IPS-20b (cell line): ENCODE measurements at regions not wholly inside any gene's neighbourhood (a gene's known extent, or its start where the extent isn't known, plus 50 kb on each side); places are given as distances from the start of the nearest gene placed in this dataset.

Experiments
- H3K27ac ChIP-seq: one replicate; pipeline ENCODE4 v1.5.1; 2013; ENCODE audit warnings: low read length
- H3K27me3 ChIP-seq: 2 replicates; pipeline ENCODE4 v1.6.1; 2013; ENCODE audit warnings: mild to moderate bottlenecking, low read length, inconsistent platforms; ENCODE audit not compliant: insufficient read depth
- H3K36me3 ChIP-seq: 2 replicates; pipeline ENCODE4 v1.6.1; 2013; ENCODE audit warnings: low read depth, mild to moderate bottlenecking, inconsistent platforms, low read length, moderate library complexity; ENCODE audit not compliant: insufficient read depth
- H3K4me1 ChIP-seq: 2 replicates; pipeline ENCODE4 v1.6.1; 2013; ENCODE audit warnings: mild to moderate bottlenecking, control low read depth, inconsistent platforms, low read length, moderate library complexity; ENCODE audit not compliant: insufficient read depth
- H3K4me3 ChIP-seq: 2 replicates; pipeline ENCODE4 v1.5.1; 2013; ENCODE audit warnings: mild to moderate bottlenecking, low read length, inconsistent platforms
- H3K9ac ChIP-seq: 2 replicates; pipeline ENCODE4 v1.6.1; 2013; ENCODE audit warnings: low read depth, mild to moderate bottlenecking, inconsistent platforms, low read length, moderate library complexity
- H3K9me3 ChIP-seq: 2 replicates; pipeline ENCODE4 v1.6.1; 2013; ENCODE audit warnings: mild to moderate bottlenecking, low read depth, low read length, inconsistent platforms; ENCODE audit not compliant: insufficient read depth

- Histone ChIP-seq H3K4me1 (peaks cover 8% of the 10 kb centered on the region), H3K9me3 (no peaks in the 10 kb centered on the region), H3K9ac (no peak overlapping the region), H3K27me3 (no peaks in the 10 kb centered on the region), H3K27ac (no peak overlapping the region), H3K4me3 (no peak overlapping the region), H3K36me3 (no peaks in the 10 kb centered on the region)
Measured at GRCh38 chr1:189904509-189904908, 573.2 kb downstream of the BRINP3 start.

- Histone ChIP-seq H3K4me3 (no peak overlapping the region), H3K36me3 (no peaks in the 10 kb centered on the region), H3K9ac (no peak overlapping the region), H3K27me3 (no peaks in the 10 kb centered on the region), H3K4me1 (no peaks in the 10 kb centered on the region), H3K27ac (no peak overlapping the region), H3K9me3 (no peaks in the 10 kb centered on the region)
Measured at GRCh38 chr1:189908113-189908512, 569.6 kb downstream of the BRINP3 start.

DNA sequence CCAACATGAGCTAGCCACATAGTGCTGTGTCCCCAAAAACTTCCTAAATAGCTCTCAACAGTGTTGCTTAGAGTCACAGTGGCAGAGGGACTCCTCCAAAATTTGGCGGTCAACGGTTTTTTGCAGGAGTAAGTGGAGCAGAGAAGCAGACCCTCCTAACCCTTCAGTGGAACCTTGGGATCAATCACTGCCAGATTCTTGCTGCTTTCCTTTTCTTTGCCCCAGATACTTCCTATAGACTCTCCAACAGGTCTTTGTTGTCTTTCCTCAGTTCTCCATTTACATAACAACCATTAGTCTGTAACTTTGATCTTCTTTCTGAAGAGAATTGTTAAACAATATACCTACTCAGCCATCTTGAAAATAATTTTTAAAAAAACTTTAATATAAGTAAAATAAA is 556.1 kb downstream of the BRINP3 start:
- H3K27me3 ChIP-seq: no peaks in the 10 kb centered on the region
- H3K27ac ChIP-seq: no peak overlapping the region
- peaks cover 3% of the 10 kb centered on the region; the same call in 1 of the 2 replicates for H3K4me1 ChIP-seq
- H3K4me3 ChIP-seq: no peak overlapping the region
- H3K36me3 ChIP-seq: no peaks in the 10 kb centered on the region
- peaks cover 8% of the 10 kb centered on the region for H3K9me3 ChIP-seq
- H3K9ac ChIP-seq: no peak overlapping the region

DNA sequence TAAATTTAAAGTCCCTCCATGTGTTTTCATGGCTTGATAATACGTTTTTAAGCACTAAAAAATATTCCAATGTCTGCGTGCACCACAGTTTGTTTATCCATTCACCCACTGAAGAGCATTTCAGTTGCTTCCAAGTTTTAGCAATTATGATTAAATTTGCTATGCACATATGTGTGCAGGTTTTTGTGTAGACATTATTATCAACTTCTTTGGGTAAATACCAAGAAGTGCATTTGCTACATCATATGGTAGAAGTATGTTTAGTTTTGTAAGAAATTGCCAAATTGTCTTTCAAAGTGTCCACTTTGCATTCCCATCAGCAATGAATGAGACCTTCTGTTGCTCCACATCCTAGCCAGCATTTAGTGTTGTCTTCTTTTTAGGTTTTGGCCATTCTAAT is 550.0 kb downstream of the BRINP3 start:
- peaks cover 8% of the 10 kb centered on the region for H3K9me3 ChIP-seq
- no peaks in the 10 kb centered on the region for H3K36me3 ChIP-seq
- no peak overlapping the region for H3K27ac ChIP-seq
- H3K27me3 ChIP-seq: no peaks in the 10 kb centered on the region
- H3K4me3 ChIP-seq: no peak overlapping the region
- H3K9ac ChIP-seq: no peak overlapping the region
- no peaks in the 10 kb centered on the region; the same call in 1 of the 2 replicates for H3K4me1 ChIP-seq

GRCh38 chr1:189929501-189930099 is 548.1 kb downstream of the BRINP3 start:
- Histone ChIP-seq H3K4me3 (no peak overlapping the region), H3K27ac (no peak overlapping the region), H3K9ac (no peak overlapping the region), H3K4me1 (no peaks in the 10 kb centered on the region; the same call in 1 of the 2 replicates), H3K36me3 (no peaks in the 10 kb centered on the region), H3K9me3 (peaks cover 5% of the 10 kb centered on the region), H3K27me3 (no peaks in the 10 kb centered on the region)

GRCh38 chr1:189936861-189937260 is 540.8 kb downstream of the BRINP3 start:
- no peaks in the 10 kb centered on the region for H3K27me3 ChIP-seq
- H3K9ac ChIP-seq: no peak overlapping the region
- no peaks in the 10 kb centered on the region for H3K9me3 ChIP-seq
- H3K4me3 ChIP-seq: no peak overlapping the region
- no peaks in the 10 kb centered on the region for H3K36me3 ChIP-seq
- no peak overlapping the region for H3K27ac ChIP-seq
- H3K4me1 ChIP-seq: no peaks in the 10 kb centered on the region

DNA sequence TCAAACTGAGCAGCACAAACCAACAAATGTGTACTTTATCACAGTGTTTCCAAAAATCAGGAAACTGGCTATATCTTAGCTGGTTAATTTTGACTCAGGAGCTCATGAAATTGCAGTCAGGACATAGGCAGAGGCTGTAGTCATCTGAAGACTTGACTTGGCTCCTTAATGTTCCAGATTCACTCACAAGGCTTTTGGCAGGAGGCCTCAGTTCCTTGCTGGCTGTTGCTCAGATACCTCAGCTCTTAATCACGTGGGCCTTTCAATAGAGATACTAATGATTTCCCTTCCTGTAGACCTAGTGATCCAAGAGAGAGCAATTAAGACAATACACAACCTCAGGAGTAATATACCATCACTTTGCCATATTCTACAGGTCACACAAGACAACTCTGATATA is 537.7 kb downstream of the BRINP3 start:
- Histone ChIP-seq H3K9me3 (no peaks in the 10 kb centered on the region), H3K27ac (no peak overlapping the region), H3K36me3 (no peaks in the 10 kb centered on the region), H3K27me3 (no peaks in the 10 kb centered on the region), H3K9ac (no peak overlapping the region), H3K4me1 (no peaks in the 10 kb centered on the region), H3K4me3 (no peak overlapping the region)

DNA sequence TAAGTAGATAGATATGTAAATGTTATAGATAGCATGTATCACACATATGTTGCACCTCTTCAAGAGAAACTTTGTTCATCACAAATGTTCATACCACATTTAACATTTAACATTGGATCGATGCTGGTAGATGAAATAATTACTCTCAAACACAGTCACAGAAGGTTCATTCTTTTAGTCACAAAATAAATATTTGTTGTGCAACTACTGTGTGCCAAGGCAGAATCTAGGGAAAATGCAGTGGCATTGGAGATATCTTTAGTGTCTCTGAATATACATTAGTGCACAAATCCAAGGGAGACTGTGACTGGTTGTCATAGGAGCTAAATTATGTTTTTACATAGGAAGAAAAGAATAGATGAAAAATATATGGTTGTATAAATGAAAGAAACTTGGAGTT is 535.7 kb downstream of the BRINP3 start:
- Histone ChIP-seq H3K27me3 (no peaks in the 10 kb centered on the region), H3K36me3 (no peaks in the 10 kb centered on the region), H3K4me1 (no peaks in the 10 kb centered on the region), H3K4me3 (no peak overlapping the region), H3K27ac (no peak overlapping the region), H3K9ac (no peak overlapping the region), H3K9me3 (no peaks in the 10 kb centered on the region)

DNA sequence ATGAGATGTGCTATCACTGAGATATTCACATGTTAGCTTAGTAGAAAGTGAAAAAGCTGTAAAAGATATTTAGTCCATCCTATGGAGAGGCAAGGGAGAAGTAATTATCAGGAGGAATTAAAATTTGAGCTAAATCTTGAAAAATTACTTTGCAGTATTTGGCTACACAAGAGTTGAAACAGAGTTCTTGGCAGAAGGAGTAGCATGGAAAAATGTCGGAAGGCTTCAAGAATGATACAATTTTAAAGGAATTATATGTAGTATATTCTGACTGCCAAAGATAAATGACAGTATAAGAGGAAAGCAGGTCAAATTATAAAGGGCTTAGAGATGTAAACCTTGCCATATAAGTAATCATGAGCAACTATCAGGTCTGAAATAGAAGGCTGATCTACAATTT is 518.9 kb downstream of the BRINP3 start:
- no peak overlapping the region for H3K9ac ChIP-seq
- H3K36me3 ChIP-seq: no peaks in the 10 kb centered on the region
- H3K4me1 ChIP-seq: no peaks in the 10 kb centered on the region
- no peak overlapping the region for H3K27ac ChIP-seq
- no peaks in the 10 kb centered on the region for H3K9me3 ChIP-seq
- H3K27me3 ChIP-seq: no peaks in the 10 kb centered on the region
- H3K4me3 ChIP-seq: no peak overlapping the region

DNA sequence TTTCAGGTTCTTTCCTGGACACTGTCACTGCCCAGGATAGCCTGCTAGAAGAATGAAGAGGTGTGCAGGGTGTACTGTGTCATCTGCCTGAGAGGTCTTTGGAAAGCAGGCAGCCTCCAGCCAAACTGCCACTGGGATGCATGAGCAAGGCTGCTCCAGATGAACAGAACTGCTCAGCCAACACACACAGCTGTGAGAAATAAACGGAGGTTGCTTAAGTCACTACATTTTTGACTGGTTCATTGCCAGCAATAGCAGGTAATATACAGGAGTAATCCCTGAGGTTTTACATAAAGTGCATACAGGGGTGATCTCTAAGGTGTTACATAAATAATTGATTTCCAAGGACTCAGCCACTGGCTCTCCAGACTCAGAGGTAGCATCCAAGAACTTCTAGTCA is 516.9 kb downstream of the BRINP3 start:
- Histone ChIP-seq H3K27me3 (no peaks in the 10 kb centered on the region), H3K36me3 (no peaks in the 10 kb centered on the region), H3K4me3 (no peak overlapping the region), H3K27ac (no peak overlapping the region), H3K9ac (no peak overlapping the region), H3K4me1 (no peaks in the 10 kb centered on the region), H3K9me3 (no peaks in the 10 kb centered on the region)

- Histone ChIP-seq H3K4me1 (no peaks in the 10 kb centered on the region), H3K36me3 (no peaks in the 10 kb centered on the region), H3K9ac (no peak overlapping the region), H3K9me3 (no peaks in the 10 kb centered on the region), H3K27ac (no peak overlapping the region), H3K4me3 (no peak overlapping the region), H3K27me3 (no peaks in the 10 kb centered on the region)
Measured at GRCh38 chr1:189962181-189962580, 515.5 kb downstream of the BRINP3 start.

GRCh38 chr1:189970331-189971230 is 507.1 kb downstream of the BRINP3 start:
- H3K9ac ChIP-seq: no peak overlapping the region
- H3K4me3 ChIP-seq: no peak overlapping the region
- H3K36me3 ChIP-seq: no peaks in the 10 kb centered on the region
- peaks cover 10% of the 10 kb centered on the region; the same call in 1 of the 2 replicates for H3K4me1 ChIP-seq
- H3K27me3 ChIP-seq: no peaks in the 10 kb centered on the region
- no peak overlapping the region for H3K27ac ChIP-seq
- H3K9me3 ChIP-seq: no peaks in the 10 kb centered on the region
